Parathyroid adenoma (tissue), 2 donors: ENCODE measurements at regions not wholly inside any gene's neighbourhood (a gene's known extent, or its start where the extent isn't known, plus 50 kb on each side); places are given as distances from the start of the nearest gene placed in this dataset.
"Not testable (repeated sequence)": the region's sequence is repeated elsewhere in the genome, so short reads cannot be mapped to it uniquely, and the experiment has no call there.

Experiments
- H2AFZ ChIP-seq: fragments of 300-600 bp; sonication (generic); one replicate; pipeline ENCODE4 v1.7.0; 2017; ENCODE audit warnings: antibody characterized with exemption, mild to moderate bottlenecking
- H3K27ac ChIP-seq: fragments of 300-600 bp; sonication (generic); one replicate; pipeline ENCODE4 v1.7.0; 2017
- H3K27me3 ChIP-seq: fragments of 300-600 bp; sonication (generic); one replicate; pipeline ENCODE4 v1.7.0; 2017; ENCODE audit warnings: low read length; ENCODE audit not compliant: control insufficient read depth, insufficient read depth
- H3K36me3 ChIP-seq: fragments of 300-600 bp; sonication (generic); one replicate; pipeline ENCODE4 v1.7.0; 2017; ENCODE audit warnings: low read length; ENCODE audit not compliant: control insufficient read depth, insufficient read depth
- H3K4me1 ChIP-seq: fragments of 300-600 bp; sonication (generic); one replicate; pipeline ENCODE4 v1.7.0; 2017; ENCODE audit warnings: control low read depth
- H3K4me2 ChIP-seq: fragments of 300-600 bp; sonication (generic); one replicate; pipeline ENCODE4 v1.7.0; 2017; ENCODE audit warnings: low read length
- H3K4me3 ChIP-seq: fragments of 300-600 bp; sonication (generic); one replicate; pipeline ENCODE4 v1.7.0; 2017; ENCODE audit warnings: low read depth, low read length
- H3K79me2 ChIP-seq: fragments of 300-600 bp; sonication (generic); one replicate; pipeline ENCODE4 v1.7.0; 2017; ENCODE audit warnings: control low read depth
- H3K9ac ChIP-seq: fragments of 300-600 bp; sonication (generic); one replicate; pipeline ENCODE4 v1.7.0; 2017; ENCODE audit warnings: mild to moderate bottlenecking
- H3K9me3 ChIP-seq: fragments of 300-600 bp; sonication (generic); one replicate; pipeline ENCODE4 v1.7.0; 2017; ENCODE audit warnings: low read length; ENCODE audit not compliant: control insufficient read depth
- TF ChIP-seq, protein P1 (sequence below): fragments of 300-600 bp; sonication (generic); IDR thresholded peaks from one replicate; pipeline ENCODE4 v1.7.0; 2017; ENCODE audit warnings: antibody characterized with exemption, mild to moderate bottlenecking
- donor health status: primary hyperparathyroidism.

GRCh38 chr4:189600718-189601435, 339.8 kb upstream of the FRG1 start:
- H3K27ac ChIP-seq, result no peak overlapping the region
- H3K36me3 ChIP-seq, result no peaks in the 10 kb centered on the region
- H3K9me3 ChIP-seq, result no peaks in the 10 kb centered on the region
- no peak overlapping the region for H3K4me3 ChIP-seq
- H2AFZ ChIP-seq, result no peak overlapping the region
- TF ChIP-seq, protein P1, sequence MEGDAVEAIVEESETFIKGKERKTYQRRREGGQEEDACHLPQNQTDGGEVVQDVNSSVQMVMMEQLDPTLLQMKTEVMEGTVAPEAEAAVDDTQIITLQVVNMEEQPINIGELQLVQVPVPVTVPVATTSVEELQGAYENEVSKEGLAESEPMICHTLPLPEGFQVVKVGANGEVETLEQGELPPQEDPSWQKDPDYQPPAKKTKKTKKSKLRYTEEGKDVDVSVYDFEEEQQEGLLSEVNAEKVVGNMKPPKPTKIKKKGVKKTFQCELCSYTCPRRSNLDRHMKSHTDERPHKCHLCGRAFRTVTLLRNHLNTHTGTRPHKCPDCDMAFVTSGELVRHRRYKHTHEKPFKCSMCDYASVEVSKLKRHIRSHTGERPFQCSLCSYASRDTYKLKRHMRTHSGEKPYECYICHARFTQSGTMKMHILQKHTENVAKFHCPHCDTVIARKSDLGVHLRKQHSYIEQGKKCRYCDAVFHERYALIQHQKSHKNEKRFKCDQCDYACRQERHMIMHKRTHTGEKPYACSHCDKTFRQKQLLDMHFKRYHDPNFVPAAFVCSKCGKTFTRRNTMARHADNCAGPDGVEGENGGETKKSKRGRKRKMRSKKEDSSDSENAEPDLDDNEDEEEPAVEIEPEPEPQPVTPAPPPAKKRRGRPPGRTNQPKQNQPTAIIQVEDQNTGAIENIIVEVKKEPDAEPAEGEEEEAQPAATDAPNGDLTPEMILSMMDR, result no peak
- H3K4me1 ChIP-seq, result no peaks in the 10 kb centered on the region
- H3K79me2 ChIP-seq, result no peaks in the 10 kb centered on the region
- H3K4me2 ChIP-seq, result no peak overlapping the region
- H3K9ac ChIP-seq, result no peak overlapping the region
- no peaks in the 10 kb centered on the region for H3K27me3 ChIP-seq

DNA sequence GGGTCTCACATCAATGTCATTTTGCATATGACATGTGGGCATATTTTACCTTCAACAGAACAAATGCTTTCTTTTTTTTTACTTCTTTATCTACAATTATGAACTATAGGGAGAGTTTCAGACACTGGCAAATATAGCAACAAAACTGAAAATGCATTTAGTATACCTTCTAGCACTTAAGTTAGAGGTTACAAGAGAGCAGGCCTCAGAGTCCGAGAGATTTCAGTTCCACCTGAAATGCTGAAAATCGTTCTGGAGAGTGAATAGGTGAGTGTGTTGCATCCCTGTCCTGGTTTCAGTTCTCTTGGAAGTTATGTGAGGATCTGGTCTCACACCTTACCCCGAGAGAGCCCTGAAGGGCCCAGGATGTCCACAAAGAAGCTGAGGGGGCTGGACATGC, 337.8 kb upstream of the FRG1 start:
- H3K9ac ChIP-seq, H3K79me2 ChIP-seq, H3K4me1 ChIP-seq, H3K36me3 ChIP-seq, H3K27ac ChIP-seq, H3K27me3 ChIP-seq, H3K9me3 ChIP-seq, H3K4me3 ChIP-seq, H3K4me2 ChIP-seq, H2AFZ ChIP-seq: not testable (repeated sequence)

- not testable (repeated sequence) for H3K27ac ChIP-seq, H3K79me2 ChIP-seq, H3K4me3 ChIP-seq, H3K27me3 ChIP-seq, H3K36me3 ChIP-seq, H2AFZ ChIP-seq, H3K4me2 ChIP-seq, H3K4me1 ChIP-seq, H3K9ac ChIP-seq, H3K9me3 ChIP-seq
Measured at GRCh38 chr4:189610571-189610970, 330.1 kb upstream of the FRG1 start.

DNA sequence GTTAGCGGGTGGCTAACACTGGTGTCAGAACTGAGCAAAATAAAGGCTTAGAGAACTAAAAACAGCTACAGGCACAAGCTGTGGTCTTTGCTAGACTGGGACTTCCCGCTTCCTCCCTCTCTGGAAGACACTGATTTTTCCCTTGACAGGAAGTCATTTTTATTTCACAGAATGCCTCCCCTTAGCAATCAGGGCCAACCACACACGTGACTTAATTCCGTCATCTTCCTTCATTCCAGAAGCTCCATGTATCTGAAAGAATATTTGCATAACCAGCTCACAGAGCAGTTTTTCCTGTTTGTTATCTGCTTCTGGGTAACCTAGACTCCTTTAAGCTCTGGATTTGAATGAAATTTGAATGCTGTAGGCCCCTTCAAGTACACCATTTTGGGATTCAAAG, 327.5 kb upstream of the FRG1 start:
- Histone ChIP-seq H3K27ac (no peak overlapping the region), H3K9me3 (no peaks in the 10 kb centered on the region), H3K36me3 (no peaks in the 10 kb centered on the region), H3K4me3 (no peak overlapping the region), H3K4me2 (no peak overlapping the region), H2AFZ (no peak overlapping the region), H3K4me1 (no peaks in the 10 kb centered on the region), H3K9ac (no peak overlapping the region), H3K79me2 (no peaks in the 10 kb centered on the region), H3K27me3 (no peaks in the 10 kb centered on the region)
- TF ChIP-seq, protein P1, result no peak

GRCh38 chr4:189615217-189615663, 325.4 kb upstream of the FRG1 start:
- no peak overlapping the region for H3K27ac ChIP-seq
- H3K4me3 ChIP-seq, result no peak overlapping the region
- no peak overlapping the region for H3K9ac ChIP-seq
- TF ChIP-seq, protein P1, result no peak
- H3K36me3 ChIP-seq, result no peaks in the 10 kb centered on the region
- no peak overlapping the region for H2AFZ ChIP-seq
- H3K79me2 ChIP-seq, result no peaks in the 10 kb centered on the region
- H3K9me3 ChIP-seq, result no peaks in the 10 kb centered on the region
- H3K4me1 ChIP-seq, result no peaks in the 10 kb centered on the region
- no peaks in the 10 kb centered on the region for H3K27me3 ChIP-seq
- no peak overlapping the region for H3K4me2 ChIP-seq

DNA sequence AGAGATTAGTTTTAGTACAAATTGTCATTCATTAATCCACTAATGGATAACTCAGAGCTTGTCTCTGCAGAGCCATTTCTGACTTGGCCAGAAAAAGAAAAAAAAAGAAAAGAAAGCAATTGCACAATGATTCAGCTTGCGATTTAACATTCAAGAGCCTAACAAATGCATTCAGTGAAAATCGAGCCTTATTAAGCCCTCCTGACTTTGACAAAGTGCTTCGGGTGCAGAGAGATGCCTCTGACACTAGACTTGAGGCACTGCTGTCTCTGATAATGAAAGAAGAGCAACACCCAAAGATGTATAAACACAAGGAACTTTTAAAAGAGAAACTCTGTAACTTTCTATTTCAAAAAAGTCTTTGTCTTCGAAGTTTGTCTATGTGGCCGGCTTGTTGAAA, 322.9 kb upstream of the FRG1 start:
- H3K9me3 ChIP-seq, H3K4me3 ChIP-seq, H3K79me2 ChIP-seq, H3K27me3 ChIP-seq, H3K4me2 ChIP-seq, H3K36me3 ChIP-seq, H2AFZ ChIP-seq, H3K27ac ChIP-seq, H3K4me1 ChIP-seq, H3K9ac ChIP-seq: not testable (repeated sequence)

- H3K4me3 ChIP-seq, H3K79me2 ChIP-seq, H2AFZ ChIP-seq, H3K27ac ChIP-seq, H3K4me2 ChIP-seq, H3K9me3 ChIP-seq, H3K36me3 ChIP-seq, H3K27me3 ChIP-seq, H3K4me1 ChIP-seq, H3K9ac ChIP-seq: not testable (repeated sequence)
Measured at GRCh38 chr4:189619441-189620250, 321.0 kb upstream of the FRG1 start.

- not testable (repeated sequence) for H3K4me3 ChIP-seq, H3K27me3 ChIP-seq, H3K9me3 ChIP-seq, H3K9ac ChIP-seq, H3K4me2 ChIP-seq, H2AFZ ChIP-seq, H3K27ac ChIP-seq, H3K79me2 ChIP-seq, H3K4me1 ChIP-seq, H3K36me3 ChIP-seq
Measured at GRCh38 chr4:189622574-189622973, 318.1 kb upstream of the FRG1 start.
